ENCODE measurements at regions not wholly inside any gene's neighbourhood (a gene's known extent, or its start where the extent isn't known, plus 50 kb on each side); places are given as distances from the start of the nearest gene placed in this dataset.

GRCh38 chr16:85312642-85313525, 200.6 kb upstream of the CIBAR2 start:
- Histone ChIP-seq H3K9ac (no peak overlapping the region), H3K9me3 (no peaks in the 10 kb centered on the region), H3K79me2 (ENCODE audit: insufficient read depth) (no peaks in the 10 kb centered on the region), H3K4me2 (no peak overlapping the region), H3K4me1 (ENCODE audit: control insufficient read depth in 1 of 2, insufficient read depth in 2 of 2, low read depth in 1 of 2, low read length in 1 of 2) (peaks cover 0 to 80% of the 10 kb centered on the region in 2 experiments; a peak in 1 of 4 replicates), H3K4me3 (ENCODE audit: low read depth in 2 of 2, low read length in 1 of 2) (no peak overlapping the region), H4K20me1 (ENCODE audit: insufficient read depth) (peaks cover 9% of the 10 kb centered on the region; the same call in 1 of the 2 replicates), H3K36me3 (replicated peaks in 1 of 2; ENCODE audit: control insufficient read depth in 1 of 2, insufficient read depth in 2 of 2, low read length in 1 of 2) (no peaks in the 10 kb centered on the region), H3K27me3 (ENCODE audit: insufficient read depth) (no peaks in the 10 kb centered on the region), H3K27ac (ENCODE audit: low read depth in 2 of 2, low read length in 1 of 2) (peak overlapping the region in 1 of 2 experiments; percentile 84; a peak in 2 of 4 replicates), H3F3A (replicated peaks; ENCODE audit: insufficient read depth) (no peaks in the 10 kb centered on the region), H2AFZ (ENCODE audit: low read depth) (no peak overlapping the region), H3K9me2 (no peaks in the 10 kb centered on the region)
- WGBS (ENCODE audit: low lambda C conversion rate), result 87% methylated on average over 10 of the region's 23 CpGs
- ChIA-PET POLR2A (interaction anchor here (1.0 kb wide), 1 partner anchor 13 kb away, joined by 3 read pairs; no protein-coding TSS in a partner anchor), CTCF (interaction anchor here (0.7 to 3.8 kb wide), 8 partner anchors 11 to 251 kb away, joined by 3 to 19 read pairs (median 4); no protein-coding TSS in a partner anchor)
- no peak for TF ChIP-seq POLR2AphosphoS5 (IDR thresholded peaks at IDR 0.05; ENCODE audit: low read depth, low read length)
- TF ChIP-seq RFX5 (IDR thresholded peaks at IDR 0.05; ENCODE audit: low read length), result no peak
- TF ChIP-seq ZBTB33 (IDR thresholded peaks at IDR 0.05; ENCODE audit: borderline replicate concordance, low read depth), result no peak
- TF ChIP-seq EZH2phosphoT487 (IDR thresholded peaks at IDR 0.05; ENCODE audit: borderline replicate concordance, low read depth), result no peak
- no peak for TF ChIP-seq YY1 (IDR thresholded peaks at IDR 0.05; ENCODE audit: low read depth)
- TF ChIP-seq FOSL2 (IDR thresholded peaks at IDR 0.05; ENCODE audit: borderline replicate concordance, low read depth), result no peak
- TF ChIP-seq SMC3 (IDR thresholded peaks at IDR 0.05; ENCODE audit: low read depth, low read length), result no peak
- no peak for TF ChIP-seq USF2 (IDR thresholded peaks at IDR 0.05; ENCODE audit: borderline replicate concordance, low read depth, low read length)
- no peak for TF ChIP-seq RXRA (IDR thresholded peaks at IDR 0.05; ENCODE audit: borderline replicate concordance, low read depth)
- TF ChIP-seq PBX3 (IDR thresholded peaks at IDR 0.05), result no peak
- TF ChIP-seq NRF1 (IDR thresholded peaks at IDR 0.05; ENCODE audit: low read depth, low read length), result no peak
- TF ChIP-seq IRF3 (IDR thresholded peaks at IDR 0.05; ENCODE audit: low read depth, low read length), result no peak
- no peak for TF ChIP-seq FOXJ3 (CRISPR knock-in tag; IDR thresholded peaks at IDR 0.05)
- no peak for TF ChIP-seq RAD21 (IDR thresholded peaks at IDR 0.05; ENCODE audit: low read length)
- TF ChIP-seq CTCF (IDR thresholded peaks at IDR 0.05), result no peak
- no peak for DNase-seq
